Posterior vena cava (tissue), 2 donors: ENCODE measurements at regions not wholly inside any gene's neighbourhood (a gene's known extent, or its start where the extent isn't known, plus 50 kb on each side); places are given as distances from the start of the nearest gene placed in this dataset.
"Not testable (repeated sequence)": the region's sequence is repeated elsewhere in the genome, so short reads cannot be mapped to it uniquely, and the experiment has no call there.

Experiments used
- DNase-seq: peaks from one replicate; pipeline ENCODE4 v3.0.0-alpha.2; 2020; ENCODE audit warnings: low spot score
- intact Hi-C, 2 donors: fragments of 100-400 bp; cut with DNase I; formaldehyde crosslinking; loops; one replicate each; pipeline versions ENCODE4 v1.14.1 to v1.14.2; 2022 to 2023
- donor health status: DM: yes; HTN: yes; CAD: no.
- donor health status: DM: yes; HTN: yes; CAD: no.

DNA sequence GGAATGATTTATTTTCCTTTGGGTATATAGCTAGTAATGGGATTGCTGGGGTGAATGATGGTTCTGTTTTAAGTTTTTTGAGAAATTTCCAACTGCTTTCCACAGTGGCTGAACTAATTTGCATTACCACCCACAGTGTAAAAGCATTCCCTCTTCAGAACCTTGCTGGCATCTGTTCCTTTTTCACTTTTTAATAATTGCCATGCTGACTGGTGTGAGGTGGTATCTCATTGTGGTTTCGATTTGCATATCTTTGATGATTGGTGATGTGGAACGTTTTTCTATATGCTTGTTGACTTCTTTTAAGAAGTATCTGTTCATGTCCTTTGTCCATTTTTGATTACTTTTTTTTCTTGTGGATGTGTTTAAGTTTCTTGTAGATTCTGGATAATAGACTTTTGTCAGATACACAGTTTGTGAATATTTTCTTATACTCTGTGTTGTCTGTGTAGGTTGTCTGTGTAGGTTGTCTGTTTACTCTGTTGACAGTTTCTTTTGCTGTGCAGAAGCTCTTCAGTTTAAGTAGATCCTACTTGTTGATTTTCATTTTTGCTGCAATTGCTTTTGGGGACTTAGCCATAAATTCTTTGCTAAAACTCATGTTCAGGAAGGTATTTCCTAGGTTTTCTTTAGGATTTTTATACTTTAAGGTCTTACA is 291.8 kb upstream of the DDI1 start:
- no peak for DNase-seq
- intact Hi-C loops = no loop called here

DNA sequence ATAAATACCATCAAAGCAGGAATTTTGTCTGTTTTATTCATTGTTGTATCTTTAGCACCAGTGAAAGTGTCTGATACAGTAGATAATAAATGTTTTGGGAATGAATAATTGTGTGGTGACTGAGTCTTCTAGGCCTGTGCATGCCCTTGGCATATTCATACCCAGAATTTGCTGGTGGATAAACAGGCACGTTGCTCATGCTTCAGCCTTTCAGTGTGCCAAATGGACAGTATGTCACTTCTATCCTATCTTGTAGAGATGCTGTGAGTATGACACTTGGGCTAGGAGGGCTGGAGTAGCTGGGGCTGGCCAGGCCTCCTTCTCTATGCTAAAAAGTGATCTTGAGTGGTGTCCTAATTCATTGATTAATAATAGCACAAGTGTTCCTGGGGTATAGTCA is 287.3 kb upstream of the DDI1 start:
- no peak for DNase-seq
- intact Hi-C loops = no loop called here

DNA sequence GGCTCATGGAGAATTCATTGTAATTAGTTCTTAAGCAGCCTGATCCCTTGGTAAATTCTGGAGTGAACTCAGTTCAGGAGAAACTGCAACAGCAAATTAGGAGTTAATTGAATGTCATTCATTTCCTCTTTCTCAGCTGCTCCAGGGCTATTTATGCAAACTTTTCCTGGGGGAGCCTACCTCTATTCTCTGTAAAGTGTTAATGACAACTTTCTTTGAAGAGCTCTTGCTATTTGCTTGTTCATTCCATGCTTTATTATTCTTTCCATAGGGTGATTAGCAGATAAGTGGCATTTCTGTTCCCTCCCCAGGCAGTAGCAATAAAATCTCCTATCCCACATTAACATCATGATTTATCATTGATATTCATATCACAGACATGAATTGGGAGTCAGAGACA is 267.6 kb upstream of the DDI1 start:
- DNase-seq = no peak

DNA sequence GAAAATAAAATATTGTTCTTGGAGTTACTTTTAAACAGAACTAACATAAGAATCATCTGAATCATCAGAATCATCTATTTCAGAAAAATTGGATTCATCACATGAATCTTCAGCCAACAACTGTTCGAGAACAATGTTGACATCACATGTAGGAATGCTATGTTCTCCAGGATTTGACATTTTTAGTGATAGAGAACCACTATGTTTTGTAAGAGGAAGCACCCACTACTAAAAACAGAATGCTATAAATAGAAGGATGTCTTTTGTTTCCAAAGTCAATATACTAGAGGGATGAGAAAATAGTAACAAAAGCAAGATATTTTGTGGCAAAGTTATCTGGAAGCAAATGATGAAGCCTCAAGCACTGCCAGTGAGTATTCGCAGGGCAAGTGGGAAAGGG is 263.4 kb upstream of the DDI1 start:
- intact Hi-C loops = loop anchor here (5.0 to 10.0 kb wide), 2 partner anchors 88 to 311 kb away; no protein-coding TSS in a partner anchor
- no peak for DNase-seq

More for the DNA sequence above, 267.6 kb upstream of the DDI1 start:
- intact Hi-C loops = no loop called here

DNA sequence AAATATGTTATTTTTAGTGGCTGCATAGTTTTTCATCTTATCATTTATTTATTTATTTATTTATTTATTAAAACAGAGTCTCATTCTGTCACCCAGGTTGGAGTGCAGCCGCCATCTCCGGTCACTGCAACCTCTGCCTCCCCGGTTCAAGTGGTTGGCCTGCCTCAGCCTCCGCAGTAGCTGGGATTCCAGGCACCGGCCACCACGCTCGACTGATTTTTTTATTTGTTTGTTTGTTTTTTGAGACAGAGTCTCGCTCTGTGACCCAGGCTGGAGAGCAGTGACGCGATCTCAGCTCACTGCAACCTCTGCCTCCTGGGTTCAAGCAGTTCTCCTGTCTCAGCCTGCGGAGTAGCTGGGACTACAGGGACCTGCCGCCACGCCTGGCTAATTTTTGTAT is 262.9 kb upstream of the DDI1 start:
- intact Hi-C loops = loop anchor here (5.0 to 10.0 kb wide), 2 partner anchors 89 to 311 kb away; no protein-coding TSS in a partner anchor
- peak; percentile 73 for DNase-seq

DNA sequence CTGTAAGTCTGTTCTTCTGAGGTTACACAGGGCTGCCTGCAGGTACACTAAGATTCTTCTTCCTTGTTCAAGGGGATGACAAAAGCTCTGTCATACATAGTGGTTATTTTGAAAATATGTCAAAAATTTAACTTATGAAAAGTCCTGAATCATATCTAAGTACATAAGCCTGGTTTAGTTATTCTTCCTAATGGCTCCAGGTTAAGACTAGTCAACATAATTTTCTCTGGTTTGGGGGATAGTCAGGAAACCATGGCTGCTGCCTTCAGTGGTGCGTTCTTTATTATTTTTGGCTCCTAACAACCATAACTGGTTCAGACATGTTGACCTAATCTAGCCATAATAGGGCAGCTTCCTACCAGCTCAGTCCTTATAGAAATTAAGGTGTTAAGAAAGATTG is 257.4 kb upstream of the DDI1 start:
- DNase-seq = no peak
- intact Hi-C loops = loop anchor here in 1 of 2 donors (10.0 kb wide), 1 partner anchor 94 kb away; no protein-coding TSS in a partner anchor

DNA sequence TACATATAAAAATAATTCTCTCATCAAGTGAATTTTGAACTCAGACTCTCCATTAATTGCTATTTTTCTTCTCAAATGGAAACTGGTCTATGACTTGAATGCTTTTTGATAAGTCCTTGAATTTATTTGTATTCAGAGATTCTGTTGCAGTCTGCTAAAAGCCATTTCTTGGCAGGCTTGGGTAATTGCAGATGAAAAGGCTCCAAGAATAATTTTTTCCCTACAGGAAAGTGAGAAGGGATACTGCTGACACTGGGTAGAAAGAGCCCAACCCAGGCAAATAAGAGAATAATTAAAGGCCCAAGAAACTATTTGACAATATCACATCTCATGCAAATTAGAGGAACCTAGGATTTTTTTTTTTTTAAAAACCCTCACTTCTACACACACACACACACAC is 246.5 kb upstream of the DDI1 start:
- DNase-seq = no peak
- intact Hi-C loops = no loop called here

DNA sequence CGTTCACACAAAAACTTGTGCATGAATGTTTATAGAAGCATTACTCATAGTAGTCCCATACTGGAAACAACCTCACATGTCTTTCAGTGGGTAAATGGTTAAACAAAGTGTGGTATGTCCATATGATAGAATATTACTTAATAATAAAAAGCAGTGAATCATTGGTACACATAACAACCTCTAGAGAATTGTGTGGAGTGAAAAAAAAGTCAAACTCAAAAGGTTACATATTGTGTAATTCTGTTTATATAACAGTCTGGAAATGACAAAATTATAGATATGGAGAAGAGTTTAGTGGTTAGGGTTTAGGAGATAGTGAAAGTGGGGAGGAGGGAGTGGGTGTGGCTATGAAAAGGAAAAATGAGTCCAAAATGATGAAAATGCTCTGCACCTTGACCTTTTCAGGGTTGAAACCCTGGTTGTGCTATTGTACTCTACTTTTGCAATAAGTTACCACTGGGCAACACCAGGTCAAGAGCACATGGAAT is 243.4 kb upstream of the DDI1 start:
- DNase-seq = no peak
- intact Hi-C loops = no loop called here

DNA sequence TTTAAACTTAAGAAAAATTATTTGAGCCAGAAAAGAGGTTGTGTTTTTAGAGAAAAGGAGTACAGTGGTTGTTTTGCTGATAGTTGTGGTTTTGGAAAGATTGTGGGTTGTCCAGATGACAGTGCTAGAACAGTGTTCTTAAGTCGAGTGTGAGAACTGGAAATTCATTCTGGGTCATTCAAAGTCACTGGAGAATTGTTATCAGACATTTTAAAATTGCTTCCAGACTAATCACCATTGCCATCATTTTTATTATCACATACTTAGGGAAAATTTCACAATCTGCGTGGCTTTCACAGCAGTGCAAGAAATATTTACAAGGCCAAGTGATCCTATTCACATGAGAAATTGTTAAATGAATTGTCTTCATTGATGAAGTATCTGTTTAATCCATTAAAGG is 242.2 kb upstream of the DDI1 start:
- no peak for DNase-seq
- intact Hi-C loops = no loop called here

DNA sequence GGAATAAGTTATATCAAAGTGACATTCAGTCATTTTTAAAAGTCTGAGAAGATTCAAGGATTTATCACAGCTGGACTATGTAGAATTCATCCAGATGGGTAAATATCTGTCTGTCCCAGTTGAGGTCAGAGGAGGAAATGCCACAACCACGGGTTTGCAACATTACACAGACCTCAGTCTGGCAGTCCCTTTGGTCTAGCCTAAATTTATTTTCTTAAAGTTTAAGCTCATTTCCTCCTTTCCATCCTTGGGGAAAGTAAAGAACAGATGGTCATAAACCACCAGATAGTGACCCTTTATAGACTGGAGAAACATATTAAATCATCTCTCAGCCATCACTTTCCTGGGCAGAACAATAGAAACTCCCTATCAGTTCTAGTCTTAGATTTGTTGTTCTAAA is 238.4 kb upstream of the DDI1 start:
- DNase-seq = no peak
- intact Hi-C loops = no loop called here

DNA sequence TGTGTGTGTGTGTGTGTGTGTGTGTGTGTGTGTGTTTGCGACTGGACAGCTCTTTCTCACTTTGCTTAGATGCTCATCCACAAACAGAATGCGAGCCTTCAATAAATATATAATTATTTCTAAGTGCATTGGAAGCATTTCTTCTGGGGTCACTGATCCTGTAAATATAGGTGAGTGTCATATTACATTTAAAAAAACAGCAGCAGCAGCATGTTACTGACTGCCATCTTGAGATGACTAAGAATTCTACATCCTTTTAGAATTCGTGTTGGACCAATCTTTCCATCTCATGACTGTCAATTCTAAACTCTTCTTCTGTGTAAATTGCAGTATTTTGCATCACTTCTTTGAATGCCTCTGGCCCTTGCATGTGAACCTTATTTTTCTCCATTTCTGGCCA is 238.0 kb upstream of the DDI1 start:
- no peak for DNase-seq
- intact Hi-C loops = no loop called here

DNA sequence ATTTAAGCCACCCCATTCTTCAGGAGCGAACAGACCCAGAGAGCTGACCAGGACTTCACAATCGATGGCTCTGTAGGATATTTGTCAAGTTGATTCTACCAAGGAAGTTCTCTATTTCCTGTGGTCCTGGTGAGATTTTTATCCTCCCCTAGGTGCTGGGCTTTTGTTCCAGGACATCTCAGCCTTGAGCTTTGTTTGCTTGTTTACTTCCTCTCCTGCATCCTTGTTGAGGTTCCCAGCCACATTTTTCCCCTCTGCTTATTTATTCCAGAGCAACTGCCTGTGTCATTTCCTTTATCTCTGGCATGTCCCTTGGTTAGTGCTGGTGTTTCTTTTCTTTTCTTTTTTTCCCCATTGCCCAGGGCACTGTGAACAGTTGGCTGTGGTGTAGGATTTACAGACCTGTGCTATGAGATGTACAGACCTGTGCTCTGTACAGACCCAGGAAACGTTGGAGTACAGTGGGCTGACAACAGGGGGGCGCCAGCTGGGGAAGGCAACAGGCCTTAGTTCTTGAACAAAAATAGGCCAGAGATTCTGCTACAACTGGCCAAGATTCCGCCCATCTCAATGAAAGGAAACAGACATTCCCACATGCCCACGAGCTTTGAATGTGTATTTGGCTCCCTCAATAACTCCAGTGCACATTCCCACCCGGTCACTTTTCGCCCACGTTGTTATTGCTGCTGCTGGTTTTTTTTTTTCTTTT is 235.9 kb upstream of the DDI1 start:
- intact Hi-C loops = no loop called here
- peak; percentile 76 for DNase-seq

DNA sequence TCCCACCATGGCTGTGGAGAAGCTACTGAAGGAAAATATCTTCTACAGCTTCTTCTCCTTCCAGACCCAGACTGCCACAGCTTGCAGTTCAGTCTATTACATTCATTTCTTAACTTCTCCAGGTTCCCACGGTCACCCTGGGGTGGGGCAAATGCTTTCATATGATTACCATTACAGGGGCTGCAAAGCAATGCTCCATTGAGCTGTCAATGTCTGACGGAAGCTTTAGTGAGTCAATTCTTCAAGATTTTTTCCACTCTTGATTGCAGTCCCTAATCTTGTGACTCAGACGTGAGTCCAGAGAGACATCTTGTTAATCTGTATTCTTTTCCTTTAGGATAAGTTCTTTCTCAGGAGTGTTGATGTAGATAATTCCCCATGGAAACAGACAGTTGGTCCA is 233.4 kb upstream of the DDI1 start:
- DNase-seq = no peak
- intact Hi-C loops = no loop called here

DNA sequence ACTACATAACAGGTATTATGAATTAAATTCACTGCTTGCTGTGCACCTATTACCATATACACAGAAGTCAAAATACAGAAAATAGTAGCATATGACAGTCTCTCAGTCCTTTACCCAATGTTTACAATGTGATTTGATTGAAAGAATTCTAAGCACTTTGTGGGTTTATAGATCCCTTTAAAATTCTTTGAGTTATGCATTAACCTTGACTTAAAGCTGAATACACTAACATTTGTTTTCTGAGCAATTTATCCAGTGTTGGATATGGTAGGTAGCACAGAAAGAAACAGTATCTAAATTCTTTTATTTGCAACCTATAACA is 230.8 kb upstream of the DDI1 start:
- DNase-seq = no peak
- intact Hi-C loops = no loop called here

DNA sequence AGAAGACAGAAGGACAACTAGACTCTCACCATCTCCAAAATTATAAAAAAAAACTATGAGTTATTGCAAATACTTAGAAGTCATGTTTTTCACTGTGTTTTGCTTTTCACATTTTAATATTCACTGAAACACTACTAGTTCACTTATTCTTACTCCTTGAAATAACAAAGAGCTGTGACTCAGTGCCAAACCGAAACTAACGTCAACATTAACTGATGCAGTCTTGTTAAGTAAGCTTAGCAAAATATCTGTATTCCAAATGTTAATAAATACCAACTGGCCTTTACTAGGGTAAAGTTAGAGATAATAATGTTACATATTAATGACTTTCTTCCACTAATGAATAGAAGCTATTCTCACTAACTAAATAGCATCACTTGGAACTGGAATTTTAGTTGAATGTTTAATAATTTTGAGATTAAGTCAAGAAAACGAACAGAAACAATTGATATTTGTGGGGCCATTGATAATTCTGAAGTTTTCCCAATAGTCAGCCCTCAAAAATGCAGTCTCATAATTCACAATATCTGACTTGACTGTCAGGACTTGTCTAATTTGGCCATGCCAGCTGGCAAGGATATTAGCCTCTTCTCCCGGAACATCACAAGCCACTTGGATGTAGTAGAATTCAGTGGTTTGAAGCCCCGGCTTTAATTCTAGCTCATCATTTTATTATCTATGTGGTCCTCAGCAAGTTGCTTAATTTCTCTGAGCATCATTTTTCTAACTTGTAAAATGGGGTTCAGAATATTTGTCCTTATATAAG is 230.1 kb upstream of the DDI1 start:
- intact Hi-C loops = no loop called here
- DNase-seq = no peak

DNA sequence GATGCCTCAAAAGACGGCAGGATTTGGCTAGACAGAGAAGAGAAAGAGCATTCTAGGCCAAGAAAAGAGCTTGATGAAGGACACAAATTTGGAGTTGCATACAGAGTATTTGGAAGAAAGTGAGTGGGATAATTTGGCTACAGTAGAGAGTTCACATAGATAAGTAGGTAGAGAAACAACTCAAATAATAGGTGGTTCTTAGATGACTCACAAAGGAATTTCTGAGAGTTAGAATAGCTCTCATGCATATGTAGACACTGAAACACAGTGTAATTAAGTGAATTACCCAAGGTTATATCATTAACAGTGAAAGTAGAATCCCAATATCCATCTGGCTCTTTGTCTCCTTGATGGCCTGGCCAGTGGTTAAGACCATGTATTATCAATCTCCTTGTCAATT is 228.6 kb upstream of the DDI1 start:
- no peak for DNase-seq
- intact Hi-C loops = no loop called here

DNA sequence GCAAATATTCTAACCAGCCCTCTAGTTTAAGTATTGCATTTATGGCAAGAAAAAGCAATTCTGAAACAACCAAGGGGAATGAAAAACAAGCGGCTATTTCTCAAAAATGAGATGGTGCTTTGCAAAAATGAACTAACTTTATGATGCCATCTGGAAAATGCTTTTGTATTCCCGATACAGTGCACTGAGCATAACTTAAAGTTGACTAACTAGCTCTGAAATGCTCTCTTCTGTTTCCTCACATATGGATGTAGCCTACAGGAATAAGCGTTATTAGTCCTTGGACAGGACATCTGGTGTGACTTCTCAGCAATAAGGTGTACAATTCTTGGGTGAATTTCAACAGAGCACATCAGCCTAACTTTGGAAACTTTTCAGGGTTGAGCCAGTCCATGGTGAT is 228.2 kb upstream of the DDI1 start:
- intact Hi-C loops = no loop called here
- DNase-seq = no peak

DNA sequence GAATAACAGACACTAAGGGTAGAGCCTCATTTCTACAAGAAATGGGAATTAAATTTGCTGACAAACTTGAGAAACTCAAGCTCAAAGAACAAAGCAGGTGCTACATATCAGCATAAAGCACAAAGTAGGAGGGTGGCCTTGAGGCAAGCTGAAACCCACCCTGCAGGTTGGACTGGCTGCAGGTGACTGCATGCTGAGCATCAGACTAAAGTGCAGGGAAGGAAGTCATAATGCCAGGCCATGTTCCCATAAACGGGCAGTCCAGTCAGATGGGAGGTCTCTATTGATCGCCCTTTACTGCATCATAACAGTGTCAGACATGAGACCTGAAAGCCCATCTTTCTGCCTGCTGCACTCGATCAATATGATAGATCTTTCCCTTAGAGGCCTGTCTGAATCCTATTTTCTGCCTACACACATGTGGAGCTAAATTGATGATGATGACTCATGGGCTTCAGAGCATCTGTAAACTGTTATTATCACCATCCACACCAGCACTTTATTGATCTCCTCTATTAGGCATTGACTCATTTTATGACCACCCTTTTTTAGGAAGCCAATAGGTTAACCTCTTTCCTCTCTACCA is 224.5 kb upstream of the DDI1 start:
- intact Hi-C loops = no loop called here
- DNase-seq = no peak

DNA sequence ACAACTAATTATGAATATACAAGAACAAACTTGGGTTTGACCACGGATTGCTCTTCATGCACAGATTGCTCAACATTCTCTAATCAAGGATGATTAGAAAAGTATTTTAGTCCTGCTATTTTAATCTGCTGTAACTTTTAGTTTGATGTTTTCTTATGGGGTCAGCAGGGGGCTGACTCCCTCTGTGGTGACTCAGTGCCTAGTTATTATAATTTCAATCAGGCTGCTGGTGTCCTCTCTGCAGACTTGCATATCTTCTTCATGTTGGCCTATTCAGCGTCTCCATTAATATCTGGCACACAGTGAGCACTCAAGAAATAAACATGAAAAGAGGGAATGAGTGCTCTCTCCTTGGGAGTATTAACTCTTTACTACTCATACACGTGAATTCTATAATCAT is 223.8 kb upstream of the DDI1 start:
- intact Hi-C loops = no loop called here
- no peak for DNase-seq

DNA sequence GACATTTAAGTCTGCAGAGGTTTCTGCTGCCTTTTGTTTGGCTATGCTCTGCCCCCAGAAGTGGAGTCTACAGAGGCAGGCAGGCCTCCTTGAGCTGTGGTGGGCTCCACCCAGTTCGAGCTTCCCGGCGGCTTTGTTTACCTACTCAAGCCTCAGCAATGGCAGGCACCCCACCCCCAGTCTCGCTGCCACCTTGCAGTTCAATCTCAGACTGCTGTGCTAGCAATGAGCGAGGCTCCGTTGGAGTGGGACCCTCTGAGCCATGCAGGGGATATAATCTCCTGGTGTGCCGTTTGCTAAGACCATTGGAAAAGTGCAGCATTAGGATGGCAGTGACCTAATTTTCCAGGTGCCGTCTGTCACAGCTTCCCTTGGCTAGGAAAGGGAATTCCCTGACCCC is 216.1 kb upstream of the DDI1 start:
- intact Hi-C loops = not testable (repeated sequence)
- DNase-seq = peak; percentile 74
